B cell (primary cell): ENCODE measurements at regions not wholly inside any gene's neighbourhood (a gene's known extent, or its start where the extent isn't known, plus 50 kb on each side); places are given as distances from the start of the nearest gene placed in this dataset.

Experiments used
- ATAC-seq: fragments of 200-7000 bp; cut with Tn5 transposase; one replicate; pipeline ENCODE4 v1.10.0; 2021; ENCODE audit warnings: low read depth, mild to moderate bottlenecking, moderate number of reproducible peaks, moderate library complexity
- CTCF ChIA-PET: fragments of 350-600 bp; sonication (Branson Sonifier 250); formaldehyde crosslinking; loops from one replicate; lab custom pipeline; 2021; ENCODE audit warnings: antibody characterized with exemption, inconsistent platforms; lab: Charles Lee
- POLR2A ChIA-PET: fragments of 350-600 bp; sonication (Branson Sonifier 250); formaldehyde crosslinking; loops from one replicate; lab custom pipeline; 2021; ENCODE audit warnings: antibody characterized with exemption; lab: Charles Lee
- DNase-seq: peaks from one replicate; pipeline ENCODE4 v3.0.0; 2013
- H2AFZ ChIP-seq: 2 replicates; pipeline ENCODE4 v1.6.1; 2012; ENCODE audit warnings: mild to moderate bottlenecking, low read depth, low read length; ENCODE audit not compliant: insufficient read depth, poor library complexity, severe bottlenecking
- H3K27ac ChIP-seq, 2 donors: 1 replicate in 1 of 2; 2 replicates in 1 of 2; pipeline ENCODE4 v1.5.1; 2012 to 2013; ENCODE audit warnings: low read length in 2 of 2, mild to moderate bottlenecking in 2 of 2, moderate library complexity in 1 of 2
- H3K27me3 ChIP-seq, 4 experiments: fragments of 200-600 bp in 1 of 4; sonication (generic) in 1 of 4; replicated peaks in 1 of 4; 1 replicate in 2 of 4; 2 replicates in 2 of 4; pipeline versions ENCODE4 v1.6.1 to v1.7.0; 2013 to 2016; ENCODE audit warnings: low read length in 3 of 4, mild to moderate bottlenecking in 2 of 4, mixed read lengths in 1 of 4, moderate library complexity in 1 of 4; ENCODE audit not compliant: insufficient read depth in 4 of 4, control insufficient read depth in 3 of 4; ENCODE audit errors: control extremely low read depth in 1 of 4
- H3K36me3 ChIP-seq, 2 experiments: replicated peaks in 1 of 2; 1 replicate in 1 of 2; 2 replicates in 1 of 2; pipeline versions ENCODE4 v1.6.1 to v1.7.1; 2013; ENCODE audit warnings: low read length in 1 of 2; ENCODE audit not compliant: insufficient read depth in 2 of 2, control insufficient read depth in 1 of 2; ENCODE audit errors: control extremely low read depth in 1 of 2, extremely low read depth in 1 of 2
- H3K4me1 ChIP-seq, 2 donors: fragments of 200-600 bp in 1 of 2; sonication (generic) in 1 of 2; 1 replicate in 1 of 2; 2 replicates in 1 of 2; pipeline versions ENCODE4 v1.5.1 to v1.6.1; 2013 to 2017; ENCODE audit warnings: low read length in 2 of 2; ENCODE audit not compliant: control insufficient read depth in 2 of 2, insufficient read depth in 2 of 2
- H3K4me2 ChIP-seq: replicated peaks from 2 replicates; pipeline ENCODE3; 2012; ENCODE audit warnings: mild to moderate bottlenecking, low read depth, low read length; ENCODE audit not compliant: poor library complexity, severe bottlenecking
- H3K4me3 ChIP-seq, 5 experiments: fragments of 200-600 bp in 1 of 5; sonication (generic) in 1 of 5; 1 replicate in 3 of 5; 2 replicates in 2 of 5; pipeline versions ENCODE4 v1.5.1 to v1.7.0; 2011 to 2016; ENCODE audit warnings: low read length in 4 of 5, mild to moderate bottlenecking in 4 of 5, low read depth in 2 of 5, control low read depth in 1 of 5, moderate library complexity in 1 of 5; ENCODE audit not compliant: insufficient read depth in 1 of 5; ENCODE audit errors: control extremely low read depth in 1 of 5, extremely low read depth in 1 of 5
- H3K79me2 ChIP-seq: fragments of 200-600 bp; sonication (generic); one replicate; pipeline ENCODE4 v1.6.0; 2016; ENCODE audit warnings: low read length; ENCODE audit not compliant: control insufficient read depth, insufficient read depth
- H3K9ac ChIP-seq: fragments of 200-600 bp; sonication (generic); 2 replicates; pipeline ENCODE4 v1.6.1; 2017; ENCODE audit warnings: mild to moderate bottlenecking, low read length, moderate library complexity
- H3K9me3 ChIP-seq, 3 donors: one replicate each; pipeline versions ENCODE4 v1.6.1 to v1.7.1; 2013; ENCODE audit warnings: low read length in 2 of 3; ENCODE audit not compliant: control insufficient read depth in 2 of 3, insufficient read depth in 1 of 3; ENCODE audit errors: control extremely low read depth in 1 of 3
- H4K20me1 ChIP-seq: 2 replicates; pipeline ENCODE4 v1.6.0; 2012; ENCODE audit warnings: mild to moderate bottlenecking, low read length; ENCODE audit not compliant: insufficient read depth, control insufficient read depth, poor library complexity, severe bottlenecking
- H3K27ac Mint-ChIP-seq: one replicate; pipeline ENCODE4 v1.8.0; 2021; ENCODE audit warnings: mixed read lengths
- H3K27me3 Mint-ChIP-seq: one replicate; pipeline ENCODE4 v1.8.0; 2021; ENCODE audit warnings: mixed read lengths
- H3K4me1 Mint-ChIP-seq: one replicate; pipeline ENCODE4 v1.8.0; 2021; ENCODE audit warnings: mixed read lengths
- H3K4me3 Mint-ChIP-seq: one replicate; pipeline ENCODE4 v1.8.0; 2021; ENCODE audit warnings: mixed read lengths
- H3K9me3 Mint-ChIP-seq: one replicate; pipeline ENCODE4 v1.8.0; 2022; ENCODE audit warnings: mixed read lengths; ENCODE audit not compliant: insufficient read depth
- CTCF ChIP-seq: fragments of 200-600 bp; IDR thresholded peaks from one replicate; pipeline ENCODE4 v1.8.0; 2022; ENCODE audit warnings: antibody characterized with exemption, mild to moderate bottlenecking
- EZH2 ChIP-seq: IDR thresholded peaks from 2 replicates; pipeline ENCODE4 v1.6.1; 2012; ENCODE audit warnings: borderline replicate concordance, low read depth, mild to moderate bottlenecking, moderate library complexity, low read length; ENCODE audit not compliant: insufficient read depth, poor library complexity, severe bottlenecking
- WGBS: methylation state at CpG from one replicate; pipeline ENCODE4 v1.1.5; 2013; ENCODE audit warnings: missing lambda C conversion rate; ENCODE audit not compliant: insufficient coverage; 5-methylcytosine and 5-hydroxymethylcytosine counted together
- intact Hi-C: fragments of 100-400 bp; cut with micrococcal nuclease; formaldehyde crosslinking; loops from one replicate; pipeline ENCODE4 v1.10.0; 2022

- ChIA-PET CTCF (no interaction called here), POLR2A (no interaction called here)
- H3K27ac Mint-ChIP-seq = no peak overlapping the region
- peaks cover 4% of the 10 kb centered on the region for H3K27me3 Mint-ChIP-seq
- Histone ChIP-seq H3K9ac (no peak overlapping the region), H3K36me3 (no peaks in the 10 kb centered on the region), H3K27me3 (no peaks in the 10 kb centered on the region), H3K4me2 (no peak overlapping the region), H3K27ac (no peak overlapping the region), H3K79me2 (no peaks in the 10 kb centered on the region), H3K4me3 (no peak overlapping the region), H2AFZ (no peak overlapping the region), H3K4me1 (no peaks in the 10 kb centered on the region), H3K9me3 (no peaks in the 10 kb centered on the region), H4K20me1 (no peaks in the 10 kb centered on the region)
- no peak overlapping the region for H3K4me3 Mint-ChIP-seq
- intact Hi-C loops = no loop called here
- ATAC-seq (no peak), DNase-seq (no peak)
- WGBS = 60% methylated on average over 1 of the region's 1 CpG
- no peaks in the 10 kb centered on the region for H3K9me3 Mint-ChIP-seq
- no peak for TF ChIP-seq EZH2
- TF ChIP-seq CTCF = no peak
- no peaks in the 10 kb centered on the region for H3K4me1 Mint-ChIP-seq
These were observed 215.5 kb downstream of the GPAT3 start for GRCh38 chr4:83751336-83751949.

GRCh38 chr4:83748711-83749110 lies 212.8 kb downstream of the GPAT3 start:
- Mint-ChIP-seq H3K27me3 (peaks cover 1% of the 10 kb centered on the region), H3K4me3 (no peak overlapping the region), H3K4me1 (no peaks in the 10 kb centered on the region), H3K9me3 (no peaks in the 10 kb centered on the region), H3K27ac (no peak overlapping the region)
- H3K27ac ChIP-seq = no peak overlapping the region
- H3K4me2 ChIP-seq = no peak overlapping the region
- H3K9me3 ChIP-seq = no peaks in the 10 kb centered on the region
- ChIA-PET CTCF (no interaction called here), POLR2A (no interaction called here)
- H3K4me3 ChIP-seq = no peak overlapping the region
- no peaks in the 10 kb centered on the region for H3K79me2 ChIP-seq
- H3K27me3 ChIP-seq = no peaks in the 10 kb centered on the region
- no peak overlapping the region for H3K9ac ChIP-seq
- DNase-seq (no peak), ATAC-seq (no peak)
- intact Hi-C loops = no loop called here
- TF ChIP-seq EZH2 (no peak), CTCF (no peak)
- H2AFZ ChIP-seq = no peak overlapping the region
- no CpG with 5 or more reads among the region's 2 CpGs for WGBS
- no peaks in the 10 kb centered on the region for H4K20me1 ChIP-seq
- H3K36me3 ChIP-seq = no peaks in the 10 kb centered on the region
- no peaks in the 10 kb centered on the region for H3K4me1 ChIP-seq
